Hepatocyte (in vitro differentiated cells): ENCODE measurements at regions not wholly inside any gene's neighbourhood (a gene's known extent, or its start where the extent isn't known, plus 50 kb on each side); places are given as distances from the start of the nearest gene placed in this dataset.

Experiments
- DNase-seq: peaks from one replicate; pipeline ENCODE4 v3.0.0-alpha.2; 2016; ENCODE audit warnings: low spot score
- H2AFZ ChIP-seq: fragments of 200-600 bp; sonication (generic); 2 replicates; pipeline ENCODE4 v1.6.0; 2016; ENCODE audit warnings: antibody characterized with exemption, mild to moderate bottlenecking
- H3K27ac ChIP-seq: fragments of 200-600 bp; sonication (generic); 2 replicates; pipeline ENCODE4 v1.5.1; 2016; ENCODE audit warnings: mild to moderate bottlenecking
- H3K27me3 ChIP-seq: fragments of 200-600 bp; sonication (generic); 2 replicates; pipeline ENCODE4 v1.6.1; 2016
- H3K36me3 ChIP-seq: fragments of 200-600 bp; sonication (generic); replicated peaks from 2 replicates; pipeline ENCODE4 v1.5.1; 2016; ENCODE audit warnings: low read depth; ENCODE audit not compliant: insufficient read depth
- H3K4me1 ChIP-seq: fragments of 200-600 bp; sonication (generic); 2 replicates; pipeline ENCODE4 v1.5.1; 2016; ENCODE audit warnings: mild to moderate bottlenecking, moderate library complexity; ENCODE audit not compliant: insufficient read depth
- H3K4me2 ChIP-seq: fragments of 200-600 bp; sonication (generic); 2 replicates; pipeline ENCODE4 v1.6.0; 2016
- H3K4me3 ChIP-seq: fragments of 200-600 bp; sonication (generic); 2 replicates; pipeline ENCODE4 v1.5.1; 2016; ENCODE audit warnings: mild to moderate bottlenecking
- H3K79me2 ChIP-seq: fragments of 200-600 bp; sonication (generic); 2 replicates; pipeline ENCODE4 v1.6.0; 2017; ENCODE audit warnings: mild to moderate bottlenecking
- H3K9me2 ChIP-seq: fragments of 200-600 bp; sonication (generic); replicated peaks from 2 replicates; pipeline ENCODE4 v1.6.0; 2017; ENCODE audit warnings: mild to moderate bottlenecking; ENCODE audit not compliant: insufficient read depth
- H3K9me3 ChIP-seq: fragments of 200-600 bp; sonication (generic); 2 replicates; pipeline ENCODE4 v1.5.1; 2016; ENCODE audit warnings: low read depth, mild to moderate bottlenecking
- H4K20me1 ChIP-seq: fragments of 200-600 bp; sonication (generic); 2 replicates; pipeline ENCODE4 v1.6.0; 2016; ENCODE audit warnings: mild to moderate bottlenecking; ENCODE audit not compliant: insufficient read depth, poor library complexity, severe bottlenecking
- CTCF ChIP-seq: fragments of 200-600 bp; sonication (generic); IDR thresholded peaks from 2 replicates; pipeline ENCODE4 v1.5.1; 2016; ENCODE audit warnings: antibody characterized with exemption, mild to moderate bottlenecking; ENCODE audit not compliant: poor library complexity
- EZH2 ChIP-seq: fragments of 200-600 bp; sonication (generic); IDR thresholded peaks from 2 replicates; pipeline ENCODE4 v1.6.1; 2016; ENCODE audit warnings: antibody characterized with exemption, mild to moderate bottlenecking, borderline replicate concordance
- EZH2phosphoT487 ChIP-seq: fragments of 200-600 bp; sonication (generic); IDR thresholded peaks from one replicate; pipeline ENCODE4 v1.6.1; 2018; ENCODE audit warnings: antibody characterized with exemption, mild to moderate bottlenecking, low read depth, moderate library complexity; ENCODE audit not compliant: unreplicated experiment, severe bottlenecking
- WGBS: methylation state at CpG from one replicate; pipeline ENCODE4 v1.1.6; 2016; ENCODE audit warnings: low lambda C conversion rate; ENCODE audit errors: missing lambda C conversion rate; 5-methylcytosine and 5-hydroxymethylcytosine counted together

GRCh38 chr6:11925805-11926204 lies 86.3 kb upstream of the HIVEP1 start:
- no peak for DNase-seq
- no peaks in the 10 kb centered on the region for H3K9me3 ChIP-seq
- no peak overlapping the region for H2AFZ ChIP-seq
- H3K9me2 ChIP-seq = no peaks in the 10 kb centered on the region
- 91% methylated on average over 9 of the region's 9 CpGs for WGBS
- H3K4me3 ChIP-seq = no peak overlapping the region
- H3K79me2 ChIP-seq = no peaks in the 10 kb centered on the region
- no peak overlapping the region for H3K27ac ChIP-seq
- no peaks in the 10 kb centered on the region for H4K20me1 ChIP-seq
- H3K4me2 ChIP-seq = no peak overlapping the region
- H3K4me1 ChIP-seq = peaks cover 12% of the 10 kb centered on the region
- no peaks in the 10 kb centered on the region for H3K36me3 ChIP-seq
- no peak for TF ChIP-seq EZH2
- no peak for TF ChIP-seq EZH2phosphoT487
- H3K27me3 ChIP-seq = no peaks in the 10 kb centered on the region

- Histone ChIP-seq H4K20me1 (no peaks in the 10 kb centered on the region), H2AFZ (no peak overlapping the region), H3K9me2 (no peaks in the 10 kb centered on the region), H3K4me3 (no peak overlapping the region), H3K4me1 (peaks cover 32% of the 10 kb centered on the region), H3K27me3 (no peaks in the 10 kb centered on the region), H3K79me2 (no peaks in the 10 kb centered on the region), H3K36me3 (no peaks in the 10 kb centered on the region), H3K27ac (no peak overlapping the region), H3K4me2 (no peak overlapping the region), H3K9me3 (no peaks in the 10 kb centered on the region)
- no peak for DNase-seq
- WGBS = 95% methylated on average over 3 of the region's 3 CpGs
- TF ChIP-seq EZH2phosphoT487 (no peak), CTCF (no peak), EZH2 (no peak)
These were observed 88.5 kb upstream of the HIVEP1 start for GRCh38 chr6:11923621-11924020.

GRCh38 chr6:11922901-11923300 lies 89.2 kb upstream of the HIVEP1 start:
- H3K9me3 ChIP-seq = no peaks in the 10 kb centered on the region
- no peaks in the 10 kb centered on the region for H3K27me3 ChIP-seq
- WGBS = 91% methylated on average over 2 of the region's 2 CpGs
- H3K4me3 ChIP-seq = no peak overlapping the region
- TF ChIP-seq CTCF = no peak
- TF ChIP-seq EZH2phosphoT487 = no peak
- TF ChIP-seq EZH2 = no peak
- H3K9me2 ChIP-seq = no peaks in the 10 kb centered on the region
- no peaks in the 10 kb centered on the region for H3K36me3 ChIP-seq
- no peak for DNase-seq
- peaks cover 36% of the 10 kb centered on the region for H3K4me1 ChIP-seq
- no peaks in the 10 kb centered on the region for H4K20me1 ChIP-seq
- no peak overlapping the region for H2AFZ ChIP-seq
- H3K4me2 ChIP-seq = no peak overlapping the region
- H3K27ac ChIP-seq = no peak overlapping the region
- H3K79me2 ChIP-seq = no peaks in the 10 kb centered on the region

- no peak overlapping the region for H2AFZ ChIP-seq
- no peak overlapping the region for H3K4me3 ChIP-seq
- TF ChIP-seq EZH2phosphoT487 = no peak
- no peak for TF ChIP-seq EZH2
- no peak for TF ChIP-seq CTCF
- no peaks in the 10 kb centered on the region for H3K27me3 ChIP-seq
- no peaks in the 10 kb centered on the region for H3K36me3 ChIP-seq
- H3K9me3 ChIP-seq = no peaks in the 10 kb centered on the region
- no peak overlapping the region for H3K4me2 ChIP-seq
- 53% methylated on average over 2 of the region's 2 CpGs for WGBS
- peaks cover 39% of the 10 kb centered on the region for H3K4me1 ChIP-seq
- H3K79me2 ChIP-seq = no peaks in the 10 kb centered on the region
- peak overlapping the region; percentile 86 for H3K27ac ChIP-seq
- no peak for DNase-seq
- no peaks in the 10 kb centered on the region for H3K9me2 ChIP-seq
- H4K20me1 ChIP-seq = no peaks in the 10 kb centered on the region
These were observed 90.4 kb upstream of the HIVEP1 start for GRCh38 chr6:11921751-11922150.
